ENCODE measurements at regions not wholly inside any gene's neighbourhood (a gene's known extent, or its start where the extent isn't known, plus 50 kb on each side); places are given as distances from the start of the nearest gene placed in this dataset.

GRCh38 chr20:62560162-62560561, 82.1 kb upstream of the SLCO4A1 start:
- Mint-ChIP-seq H3K27me3 (ENCODE audit: insufficient read depth, unreplicated experiment) (peaks cover 43% of the 10 kb centered on the region), H3K27ac (ENCODE audit: low read depth, unreplicated experiment) (no peak overlapping the region), H3K4me1 (ENCODE audit: insufficient read depth, unreplicated experiment) (no peaks in the 10 kb centered on the region), H3K36me3 (ENCODE audit: insufficient read depth, unreplicated experiment) (no peaks in the 10 kb centered on the region), H3K9me3 (ENCODE audit: unreplicated experiment) (no peaks in the 10 kb centered on the region), H3K4me3 (ENCODE audit: unreplicated experiment) (no peak overlapping the region)
- BruUV-seq (replicated peaks) = no TSS peak
- no peak for DNase-seq (ENCODE audit: unreplicated experiment)
- intact Hi-C loops (cut with micrococcal nuclease) = no loop called here
- CTCF ChIA-PET = interaction anchor here (0.6 to 0.9 kb wide), 2 partner anchors 57 to 447 kb away, joined by 3 read pairs; partner anchors contain the start of gene BHLHE23
- TF ChIP-seq CTCF (IDR thresholded peaks at IDR 0.05; ENCODE audit: unreplicated experiment) = no peak
- POLR2A ChIA-PET = interaction anchor here (0.6 kb wide), 1 partner anchor 43 kb away, joined by 3 read pairs; no protein-coding TSS in a partner anchor

DNA sequence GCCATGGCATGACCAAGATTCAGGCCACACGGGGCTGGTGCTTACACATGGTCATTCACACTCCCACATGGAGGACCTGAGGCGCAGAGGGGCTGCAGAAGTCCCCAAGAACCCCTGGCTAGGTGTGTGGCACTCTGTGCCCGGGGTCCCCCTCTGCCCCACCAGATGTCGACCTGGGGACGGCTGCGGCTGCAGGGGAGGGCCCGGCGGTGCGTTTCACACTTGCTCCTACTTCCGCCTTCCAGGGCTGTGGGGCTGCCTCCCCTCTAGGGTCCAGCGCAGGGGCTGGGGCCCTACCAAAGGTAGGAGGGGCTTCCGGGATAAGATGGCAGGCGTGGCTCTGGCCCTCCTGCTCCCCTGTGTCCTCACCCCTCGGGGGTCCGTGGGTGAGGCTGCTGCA, 81.1 kb upstream of the SLCO4A1 start:
- intact Hi-C loops (cut with micrococcal nuclease) = no loop called here
- BruUV-seq (replicated peaks) = no TSS peak
- H3K4me3 Mint-ChIP-seq (ENCODE audit: unreplicated experiment) = no peak overlapping the region
- H3K4me1 Mint-ChIP-seq (ENCODE audit: insufficient read depth, unreplicated experiment) = no peaks in the 10 kb centered on the region
- no peaks in the 10 kb centered on the region for H3K36me3 Mint-ChIP-seq (ENCODE audit: insufficient read depth, unreplicated experiment)
- no peak for DNase-seq (ENCODE audit: unreplicated experiment)
- no peaks in the 10 kb centered on the region for H3K9me3 Mint-ChIP-seq (ENCODE audit: unreplicated experiment)
- H3K27ac Mint-ChIP-seq (ENCODE audit: low read depth, unreplicated experiment) = no peak overlapping the region
- no peak for TF ChIP-seq CTCF (IDR thresholded peaks at IDR 0.05; ENCODE audit: unreplicated experiment)
- peaks cover 42% of the 10 kb centered on the region for H3K27me3 Mint-ChIP-seq (ENCODE audit: insufficient read depth, unreplicated experiment)
- ChIA-PET CTCF (no interaction called here), POLR2A (no interaction called here)

DNA sequence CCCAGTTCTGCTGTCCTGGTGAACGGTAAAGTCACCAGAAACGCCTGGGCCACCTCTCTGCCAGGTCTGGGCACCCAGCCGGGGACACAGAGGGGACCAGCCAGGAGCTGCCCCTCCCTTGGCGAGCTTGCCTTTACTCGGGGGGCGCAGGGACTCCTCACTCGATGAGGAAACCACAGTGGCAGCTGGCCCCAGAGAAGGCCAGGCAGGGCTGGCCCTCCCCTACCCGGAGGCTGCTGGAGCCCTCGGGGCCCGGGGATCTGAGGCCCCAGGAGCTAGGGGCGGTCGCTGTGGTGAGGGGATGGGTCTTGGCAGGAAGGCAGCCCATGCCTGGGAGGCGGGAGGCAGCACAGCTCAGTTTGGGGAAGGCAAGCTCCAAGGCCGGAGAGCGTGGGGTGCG, 80.4 kb upstream of the SLCO4A1 start:
- intact Hi-C loops (cut with micrococcal nuclease) = no loop called here
- Mint-ChIP-seq H3K27ac (ENCODE audit: low read depth, unreplicated experiment) (no peak overlapping the region), H3K27me3 (ENCODE audit: insufficient read depth, unreplicated experiment) (peaks cover 42% of the 10 kb centered on the region), H3K4me1 (ENCODE audit: insufficient read depth, unreplicated experiment) (no peaks in the 10 kb centered on the region), H3K4me3 (ENCODE audit: unreplicated experiment) (no peak overlapping the region), H3K36me3 (ENCODE audit: insufficient read depth, unreplicated experiment) (no peaks in the 10 kb centered on the region), H3K9me3 (ENCODE audit: unreplicated experiment) (no peaks in the 10 kb centered on the region)
- ChIA-PET POLR2A (interaction anchor here (0.8 kb wide), 1 partner anchor 39 kb away, joined by 3 read pairs; no protein-coding TSS in a partner anchor), CTCF (no interaction called here)
- no peak for TF ChIP-seq CTCF (IDR thresholded peaks at IDR 0.05; ENCODE audit: unreplicated experiment)
- BruUV-seq (replicated peaks) = no TSS peak
- DNase-seq (ENCODE audit: unreplicated experiment) = no peak

- H3K27me3 Mint-ChIP-seq (ENCODE audit: insufficient read depth, unreplicated experiment) = peaks cover 41% of the 10 kb centered on the region
- intact Hi-C loops (cut with micrococcal nuclease) = no loop called here
- no peaks in the 10 kb centered on the region for H3K9me3 Mint-ChIP-seq (ENCODE audit: unreplicated experiment)
- no peak for TF ChIP-seq CTCF (IDR thresholded peaks at IDR 0.05; ENCODE audit: unreplicated experiment)
- CTCF ChIA-PET = interaction anchor here (0.6 kb wide), 1 partner anchor 326 kb away, joined by 4 read pairs; no protein-coding TSS in a partner anchor
- H3K4me1 Mint-ChIP-seq (ENCODE audit: insufficient read depth, unreplicated experiment) = no peaks in the 10 kb centered on the region
- no peak for DNase-seq (ENCODE audit: unreplicated experiment)
- no peak overlapping the region for H3K4me3 Mint-ChIP-seq (ENCODE audit: unreplicated experiment)
- POLR2A ChIA-PET = no interaction called here
- no peaks in the 10 kb centered on the region for H3K36me3 Mint-ChIP-seq (ENCODE audit: insufficient read depth, unreplicated experiment)
- no peak overlapping the region for H3K27ac Mint-ChIP-seq (ENCODE audit: low read depth, unreplicated experiment)
- no TSS peak for BruUV-seq (replicated peaks)
Observed at GRCh38 chr20:62562831-62563230, 79.5 kb upstream of the SLCO4A1 start.
